ENCODE measurements at regions not wholly inside any gene's neighbourhood (a gene's known extent, or its start where the extent isn't known, plus 50 kb on each side); places are given as distances from the start of the nearest gene placed in this dataset.

DNA sequence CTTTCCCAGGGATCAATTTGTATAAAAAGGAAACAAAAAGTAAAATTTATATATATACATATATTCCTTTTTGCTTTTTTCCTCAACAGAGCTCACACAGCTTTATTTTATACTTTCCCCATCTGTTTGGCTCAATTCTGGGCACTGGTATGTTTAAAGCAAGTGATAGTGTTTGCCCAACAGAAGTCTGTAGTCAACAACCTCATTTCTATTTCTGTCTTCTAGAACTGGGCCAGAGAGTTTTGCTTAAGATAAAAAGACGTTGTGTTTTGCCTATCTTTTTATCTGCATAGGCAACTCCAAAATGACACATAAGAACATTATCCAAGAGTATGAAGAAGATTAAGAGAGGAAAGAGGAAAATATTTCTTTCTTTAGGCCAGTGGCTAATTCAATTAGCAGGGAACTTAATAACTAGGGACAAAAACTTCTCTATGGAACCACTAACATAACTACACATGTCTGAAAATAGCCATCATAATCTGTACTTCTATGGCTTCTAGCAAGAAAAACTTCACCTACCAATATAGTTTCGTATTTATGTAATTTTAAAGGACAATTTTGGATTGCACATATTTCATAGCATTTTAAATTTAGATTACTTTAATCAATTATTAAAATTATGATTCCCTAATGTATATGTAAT lies 1300.5 kb downstream of the ARAP2 start:
- TF ChIP-seq CTCF (IDR thresholded peaks at IDR 0.05) (no peak), ZFX (IDR thresholded peaks at IDR 0.05; ENCODE audit: borderline replicate concordance) (no peak)

Measured in 22Rv1 (cell line).